22Rv1 (cell line): ENCODE measurements at regions not wholly inside any gene's neighbourhood (a gene's known extent, or its start where the extent isn't known, plus 50 kb on each side); places are given as distances from the start of the nearest gene placed in this dataset.
"Not testable (repeated sequence)": the region's sequence is repeated elsewhere in the genome, so short reads cannot be mapped to it uniquely, and the experiment has no call there.

Source experiments
- H3K27ac ChIP-seq: fragments of 450-650 bp; 2 replicates; pipeline ENCODE4 v1.5.1; 2017
- ZFX ChIP-seq: fragments of 450-650 bp; IDR thresholded peaks from 2 replicates; pipeline ENCODE4 v1.6.1; 2017; ENCODE audit warnings: antibody characterized with exemption, borderline replicate concordance
- TF ChIP-seq, protein P1 (sequence below): fragments of 450-650 bp; IDR thresholded peaks from 2 replicates; pipeline ENCODE4 v1.5.1; 2017; ENCODE audit warnings: mild to moderate bottlenecking

DNA sequence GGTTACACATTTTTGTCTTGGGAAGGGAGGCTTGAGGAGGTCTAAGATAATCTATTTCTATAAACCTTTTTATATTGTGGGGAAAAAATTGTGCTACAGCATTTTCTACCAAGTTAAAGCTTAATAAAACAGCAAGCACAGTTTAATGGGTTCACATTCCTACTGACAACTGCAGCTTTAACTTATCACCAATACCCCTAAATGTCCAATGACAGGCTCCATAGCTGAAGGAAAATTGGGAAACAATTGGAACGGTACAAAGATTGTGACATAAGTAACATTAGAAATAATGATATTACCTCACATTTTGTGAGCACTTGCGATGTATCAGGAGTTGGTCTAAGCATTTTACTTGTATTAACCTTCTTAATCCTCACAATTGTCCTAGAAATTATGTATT is 79.5 kb upstream of the HAPLN1 start:
- no peak overlapping the region for H3K27ac ChIP-seq
- TF ChIP-seq, protein P1, sequence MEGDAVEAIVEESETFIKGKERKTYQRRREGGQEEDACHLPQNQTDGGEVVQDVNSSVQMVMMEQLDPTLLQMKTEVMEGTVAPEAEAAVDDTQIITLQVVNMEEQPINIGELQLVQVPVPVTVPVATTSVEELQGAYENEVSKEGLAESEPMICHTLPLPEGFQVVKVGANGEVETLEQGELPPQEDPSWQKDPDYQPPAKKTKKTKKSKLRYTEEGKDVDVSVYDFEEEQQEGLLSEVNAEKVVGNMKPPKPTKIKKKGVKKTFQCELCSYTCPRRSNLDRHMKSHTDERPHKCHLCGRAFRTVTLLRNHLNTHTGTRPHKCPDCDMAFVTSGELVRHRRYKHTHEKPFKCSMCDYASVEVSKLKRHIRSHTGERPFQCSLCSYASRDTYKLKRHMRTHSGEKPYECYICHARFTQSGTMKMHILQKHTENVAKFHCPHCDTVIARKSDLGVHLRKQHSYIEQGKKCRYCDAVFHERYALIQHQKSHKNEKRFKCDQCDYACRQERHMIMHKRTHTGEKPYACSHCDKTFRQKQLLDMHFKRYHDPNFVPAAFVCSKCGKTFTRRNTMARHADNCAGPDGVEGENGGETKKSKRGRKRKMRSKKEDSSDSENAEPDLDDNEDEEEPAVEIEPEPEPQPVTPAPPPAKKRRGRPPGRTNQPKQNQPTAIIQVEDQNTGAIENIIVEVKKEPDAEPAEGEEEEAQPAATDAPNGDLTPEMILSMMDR: no peak
- no peak for TF ChIP-seq ZFX

DNA sequence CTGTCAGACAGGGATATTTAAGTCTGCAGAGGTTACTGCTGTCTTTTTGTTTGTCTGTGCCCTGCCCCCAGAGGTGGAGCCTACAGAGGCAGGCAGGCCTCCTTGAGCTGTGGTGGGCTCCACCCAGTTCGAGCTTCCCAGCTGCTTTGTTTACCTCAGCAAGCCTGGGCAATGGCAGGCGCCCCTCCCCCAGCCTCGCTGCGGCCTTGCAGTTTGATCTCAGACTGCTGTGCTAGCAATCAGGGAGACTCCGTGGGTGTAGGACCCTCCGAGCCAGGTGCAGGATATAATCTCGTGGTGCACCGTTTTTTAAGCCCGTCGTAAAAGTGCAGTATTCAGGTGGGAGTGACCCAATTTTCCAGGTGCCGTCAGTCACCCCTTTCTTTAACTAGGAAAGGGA is 78.4 kb upstream of the HAPLN1 start:
- H3K27ac ChIP-seq: not testable (repeated sequence)

DNA sequence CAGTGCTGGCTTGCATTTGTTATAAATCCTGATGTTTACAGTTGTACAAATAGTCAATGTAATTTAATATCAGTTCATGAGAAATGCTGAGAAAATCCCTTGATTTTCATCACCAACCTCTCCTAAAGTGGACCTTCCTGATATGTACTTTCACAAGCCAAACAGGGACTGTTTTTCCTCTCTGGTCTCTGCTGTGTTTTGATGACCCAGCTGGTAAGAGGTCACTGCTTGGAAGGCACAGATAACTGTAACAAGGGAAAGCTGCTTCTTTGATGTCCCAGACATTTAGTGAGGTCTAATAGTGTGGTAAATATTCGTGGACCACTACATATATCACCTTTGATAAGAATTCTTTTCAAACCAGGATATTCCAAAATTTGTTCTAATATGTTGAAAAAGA is 68.7 kb upstream of the HAPLN1 start:
- H3K27ac ChIP-seq: no peak overlapping the region
- TF ChIP-seq ZFX: no peak

DNA sequence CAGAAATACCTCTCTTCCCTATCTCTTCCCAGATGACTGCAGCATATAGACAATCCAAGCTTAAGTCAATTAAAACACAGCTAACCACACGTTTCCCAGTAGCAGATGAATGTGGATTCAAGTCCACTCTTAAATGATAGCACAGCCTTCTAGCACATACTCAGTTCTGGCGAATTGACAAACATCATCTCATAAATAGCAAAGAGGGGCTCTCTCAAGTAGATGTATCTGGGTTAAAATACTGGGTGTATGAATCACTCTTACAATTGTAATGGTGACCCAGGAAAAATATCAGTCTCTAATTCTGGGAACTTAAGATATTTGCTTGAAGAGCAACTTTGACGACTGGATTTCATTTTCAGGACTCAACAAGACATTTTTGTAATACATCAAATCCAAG is 67.0 kb upstream of the HAPLN1 start:
- H3K27ac ChIP-seq: no peak overlapping the region
- no peak for TF ChIP-seq ZFX
- TF ChIP-seq, protein P1: no peak

DNA sequence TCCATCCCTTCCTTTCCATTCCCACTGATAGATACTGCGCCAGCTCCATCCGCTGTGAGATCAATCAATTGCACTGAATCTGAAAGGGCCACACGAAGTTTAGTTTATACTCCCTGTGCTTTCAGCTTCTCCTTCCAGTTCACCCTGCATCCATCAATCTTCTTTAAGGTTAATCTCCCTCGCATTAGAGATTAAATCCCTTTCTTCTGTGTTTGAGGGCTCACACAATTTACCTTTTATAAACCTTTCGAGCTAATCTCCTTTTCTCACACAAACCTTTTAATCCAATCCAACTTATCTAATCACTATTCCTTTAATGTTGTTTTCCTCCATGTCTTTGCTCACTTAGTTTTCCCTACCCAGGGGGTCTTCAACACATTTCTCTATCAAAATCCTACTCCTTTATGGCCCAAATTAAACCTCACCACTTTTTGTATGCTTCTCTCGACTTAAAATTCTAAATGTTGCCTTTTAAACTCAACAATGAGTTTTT is 64.6 kb upstream of the HAPLN1 start:
- H3K27ac ChIP-seq: no peak overlapping the region
- TF ChIP-seq ZFX: no peak
- TF ChIP-seq, protein P1: no peak

DNA sequence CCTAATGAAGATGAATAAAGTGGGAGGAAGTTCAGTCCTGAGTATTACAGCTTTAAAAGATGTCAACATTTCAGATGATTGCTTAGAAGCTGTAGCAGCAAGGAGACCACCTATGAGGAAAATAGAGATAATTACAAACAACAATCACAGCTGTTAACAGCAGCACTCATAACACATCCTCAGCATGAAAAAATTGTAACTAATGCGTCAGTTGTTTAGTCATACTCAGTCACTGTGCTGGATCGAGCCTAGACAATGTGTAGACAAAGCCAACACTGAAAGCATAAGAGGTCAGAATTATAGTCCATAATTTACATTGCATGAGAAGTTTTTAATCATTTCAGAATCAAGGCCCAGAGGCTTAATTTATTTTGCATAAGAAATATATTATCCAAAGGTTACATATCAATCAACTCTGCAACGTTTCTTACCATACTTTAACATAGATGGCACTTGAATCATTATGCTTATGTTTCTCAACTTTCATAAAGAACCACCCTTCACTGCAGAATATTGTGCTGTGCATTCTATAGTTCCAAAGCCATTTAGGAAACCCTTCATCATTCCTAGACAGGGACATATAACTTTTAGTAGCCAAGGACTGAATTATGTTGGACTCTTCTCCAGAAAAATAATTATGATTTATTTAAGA is 60.2 kb upstream of the HAPLN1 start:
- H3K27ac ChIP-seq: no peak overlapping the region
- no peak for TF ChIP-seq ZFX
- TF ChIP-seq, protein P1: no peak

DNA sequence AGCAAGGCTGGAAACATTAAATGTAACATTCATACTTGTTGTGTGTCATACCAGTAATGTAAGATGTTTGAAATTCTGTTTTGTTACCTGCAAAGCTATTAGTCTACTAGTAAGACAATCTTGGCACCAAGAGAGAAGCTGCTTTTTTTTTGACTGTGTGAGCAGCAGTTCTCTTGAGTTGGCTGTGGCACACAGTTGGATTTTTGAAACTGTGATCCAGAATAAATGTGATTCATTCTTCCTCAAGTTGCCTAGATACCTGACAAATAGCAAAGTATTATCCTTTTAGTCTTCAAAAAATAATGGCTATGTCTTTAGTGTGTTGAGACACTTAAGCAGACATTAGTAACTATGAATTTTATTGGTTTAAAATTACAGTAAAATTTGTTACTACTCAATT is 57.2 kb upstream of the HAPLN1 start:
- no peak for TF ChIP-seq ZFX
- TF ChIP-seq, protein P1: no peak
- no peak overlapping the region for H3K27ac ChIP-seq

DNA sequence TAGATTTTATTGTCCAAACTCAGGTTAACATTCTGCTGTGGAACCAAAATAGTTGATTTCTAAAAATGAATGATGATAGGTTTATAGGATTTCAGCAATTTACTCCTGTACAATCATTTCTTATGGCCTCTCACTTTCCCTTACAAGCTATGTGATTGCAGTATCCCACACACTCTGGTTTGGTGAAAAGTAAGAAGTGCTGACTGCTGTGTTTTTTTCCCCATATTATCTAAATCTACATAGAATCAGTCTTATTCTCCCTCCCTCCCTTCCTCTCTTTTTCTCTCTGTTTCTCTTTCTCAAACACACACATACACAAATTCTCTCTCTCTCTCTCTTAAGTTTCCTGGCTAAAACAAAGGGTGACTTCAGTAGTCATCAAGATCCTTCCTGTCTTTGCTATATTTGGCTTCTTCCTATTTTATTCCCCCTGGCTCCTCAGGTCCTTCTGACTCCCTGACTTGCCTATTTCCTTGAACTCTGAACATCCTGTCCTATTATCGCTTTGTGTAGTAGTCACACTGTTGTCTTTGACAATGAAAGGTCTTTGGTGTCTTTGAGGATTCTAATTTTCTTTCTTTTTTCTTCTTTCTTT is 55.9 kb upstream of the HAPLN1 start:
- no peak overlapping the region for H3K27ac ChIP-seq
- TF ChIP-seq, protein P1: no peak
- no peak for TF ChIP-seq ZFX
